Liver (tissue), 8 donors: ENCODE measurements at regions not wholly inside any gene's neighbourhood (a gene's known extent, or its start where the extent isn't known, plus 50 kb on each side); places are given as distances from the start of the nearest gene placed in this dataset.

Source experiments
- DNase-seq: peaks from one replicate; pipeline ENCODE4 v3.0.0-alpha.2; 2017; ENCODE audit warnings: low spot score
- H3K27ac ChIP-seq, 2 donors: one replicate each; pipeline ENCODE4 v1.7.0; 2013; ENCODE audit warnings: inconsistent platforms in 2 of 2, low read length in 2 of 2, control low read depth in 1 of 2, low read depth in 1 of 2, mild to moderate bottlenecking in 1 of 2
- H3K27me3 ChIP-seq, 4 donors: one replicate each; pipeline versions ENCODE4 v1.6.1 to v1.7.0; 2013; ENCODE audit warnings: low read length in 3 of 4, inconsistent platforms in 1 of 4, mild to moderate bottlenecking in 1 of 4, moderate library complexity in 1 of 4; ENCODE audit not compliant: control insufficient read depth in 4 of 4, insufficient read depth in 4 of 4
- H3K36me3 ChIP-seq, 4 donors: one replicate each; pipeline versions ENCODE4 v1.6.1 to v1.7.0; 2013; ENCODE audit warnings: low read length in 3 of 4, mild to moderate bottlenecking in 3 of 4, low read depth in 1 of 4, moderate library complexity in 1 of 4; ENCODE audit not compliant: control insufficient read depth in 4 of 4, insufficient read depth in 3 of 4
- H3K4me1 ChIP-seq, 4 donors: one replicate each; pipeline versions ENCODE4 v1.6.1 to v1.7.0; 2013; ENCODE audit warnings: low read length in 3 of 4, mild to moderate bottlenecking in 3 of 4, moderate library complexity in 1 of 4; ENCODE audit not compliant: control insufficient read depth in 4 of 4, insufficient read depth in 4 of 4
- H3K4me3 ChIP-seq, 3 donors: one replicate each; pipeline versions ENCODE4 v1.6.1 to v1.7.0; 2013; ENCODE audit warnings: low read length in 3 of 3, control low read depth in 1 of 3, low read depth in 1 of 3, mild to moderate bottlenecking in 1 of 3
- H3K9ac ChIP-seq, 2 donors: one replicate each; pipeline ENCODE4 v1.7.0; 2013; ENCODE audit warnings: low read length in 2 of 2, mild to moderate bottlenecking in 2 of 2, moderate library complexity in 2 of 2, control low read depth in 1 of 2, low read depth in 1 of 2
- H3K9me3 ChIP-seq, 4 donors: one replicate each; pipeline versions ENCODE4 v1.6.1 to v1.7.0; 2013; ENCODE audit warnings: low read length in 3 of 4; ENCODE audit not compliant: control insufficient read depth in 4 of 4
- ATF3 ChIP-seq: IDR thresholded peaks from 2 replicates; pipeline ENCODE4 v1.6.1; 2016; ENCODE audit warnings: antibody characterized with exemption
- CTCF ChIP-seq: fragments of 150-350 bp; IDR thresholded peaks from 2 replicates; pipeline ENCODE4 v1.5.1; 2017; ENCODE audit warnings: improper control_type of control experiment, low read depth, low read length; ENCODE audit not compliant: missing input control
- EGR1 ChIP-seq, 2 donors: IDR thresholded peaks; 2 replicates each; pipeline ENCODE4 v1.6.1; 2016 to 2018; ENCODE audit warnings: antibody characterized with exemption in 2 of 2, low read depth in 2 of 2
- FOXA1 ChIP-seq: IDR thresholded peaks from 2 replicates; pipeline ENCODE4 v1.6.1; 2016; ENCODE audit warnings: antibody characterized with exemption
- FOXA2 ChIP-seq: IDR thresholded peaks from 2 replicates; pipeline ENCODE4 v1.6.1; 2016; ENCODE audit warnings: antibody characterized with exemption
- GABPA ChIP-seq, 2 donors: IDR thresholded peaks in 1 of 2; conservative IDR thresholded peaks in 1 of 2; 2 replicates each; pipeline ENCODE4 v1.6.1; 2016; ENCODE audit warnings: antibody characterized with exemption in 2 of 2, mild to moderate bottlenecking in 1 of 2, moderate library complexity in 1 of 2
- HNF4A ChIP-seq, 2 donors: conservative IDR thresholded peaks; 2 replicates each; pipeline ENCODE4 v1.6.1; 2016; ENCODE audit warnings: antibody characterized with exemption in 2 of 2, mild to moderate bottlenecking in 2 of 2
- HNF4G ChIP-seq: IDR thresholded peaks from 2 replicates; pipeline ENCODE4 v1.6.1; 2016; ENCODE audit warnings: antibody characterized with exemption
- JUND ChIP-seq, 2 donors: IDR thresholded peaks; 2 replicates each; pipeline ENCODE4 v1.6.1; 2016; ENCODE audit warnings: antibody characterized with exemption in 2 of 2
- MAX ChIP-seq: IDR thresholded peaks from 2 replicates; pipeline ENCODE4 v1.6.1; 2016; ENCODE audit warnings: antibody characterized with exemption
- NR2F2 ChIP-seq: IDR thresholded peaks from 2 replicates; pipeline ENCODE4 v1.6.1; 2016; ENCODE audit warnings: antibody characterized with exemption
- RAD21 ChIP-seq, 2 donors: IDR thresholded peaks; 2 replicates each; pipeline ENCODE4 v1.6.1; 2016; ENCODE audit warnings: antibody characterized with exemption in 2 of 2, mild to moderate bottlenecking in 2 of 2
- REST ChIP-seq: IDR thresholded peaks from 2 replicates; pipeline ENCODE4 v1.6.1; 2016; ENCODE audit warnings: antibody characterized with exemption, mild to moderate bottlenecking
- RXRA ChIP-seq, 2 donors: IDR thresholded peaks; 2 replicates each; pipeline ENCODE4 v1.6.1; 2017 to 2018; ENCODE audit warnings: antibody characterized with exemption in 2 of 2, mild to moderate bottlenecking in 1 of 2
- SP1 ChIP-seq: IDR thresholded peaks from 2 replicates; pipeline ENCODE4 v1.6.1; 2018; ENCODE audit warnings: antibody characterized with exemption, mild to moderate bottlenecking
- TAF1 ChIP-seq: conservative IDR thresholded peaks from 2 replicates; pipeline ENCODE4 v1.6.1; 2016; ENCODE audit warnings: antibody characterized with exemption, mild to moderate bottlenecking
- YY1 ChIP-seq: IDR thresholded peaks from 2 replicates; pipeline ENCODE4 v1.6.1; 2016; ENCODE audit warnings: antibody characterized with exemption, mild to moderate bottlenecking
- ZBTB33 ChIP-seq: IDR thresholded peaks from 2 replicates; pipeline ENCODE4 v1.6.1; 2016; ENCODE audit warnings: antibody characterized with exemption
- WGBS: extraction: QIAGEN DNeasy Blood & Tissue Kit; methylation state at CpG from one replicate; pipeline ENCODE4 v1.1.7; 2013; 5-methylcytosine and 5-hydroxymethylcytosine counted together
- donor health status: healthy.
- donor health status: healthy.
- donor health status: healthy.
- donor health status: healthy.
- donor health status: healthy.

GRCh38 chr11:113538451-113539412 lies 63.5 kb upstream of the DRD2 start:
- Histone ChIP-seq H3K27me3 (no peaks in the 10 kb centered on the region), H3K9me3 (no peaks in the 10 kb centered on the region), H3K4me3 (no peak overlapping the region), H3K36me3 (no peaks in the 10 kb centered on the region), H3K9ac (no peak overlapping the region), H3K4me1 (no peaks in the 10 kb centered on the region), H3K27ac (no peak overlapping the region)
- TF ChIP-seq EGR1 (IDR thresholded peaks at IDR 0.05; ENCODE audit: low read depth in 2 of 2) (no peak), SP1 (no peak), NR2F2 (no peak), GABPA (IDR thresholded peaks at IDR 0.05 in 1 of 2, conservative IDR thresholded peaks at IDR 0.05 in 1 of 2) (no peak), RAD21 (IDR thresholded peaks at IDR 0.05) (no peak), HNF4A (conservative IDR thresholded peaks at IDR 0.05) (no peak), ATF3 (no peak), FOXA2 (no peak), MAX (no peak), CTCF (no peak), JUND (IDR thresholded peaks at IDR 0.05) (no peak), RXRA (IDR thresholded peaks at IDR 0.05) (no peak), HNF4G (no peak), FOXA1 (no peak), TAF1 (no peak), ZBTB33 (no peak), REST (no peak), YY1 (no peak)
- WGBS = 73% methylated on average over 6 of the region's 6 CpGs
- DNase-seq = peak; percentile 13
